Fibroblast of lung (primary cell): ENCODE measurements at regions not wholly inside any gene's neighbourhood (a gene's known extent, or its start where the extent isn't known, plus 50 kb on each side); places are given as distances from the start of the nearest gene placed in this dataset.

Experiments
- DNase-seq, 2 donors: peaks; one replicate each; pipeline versions ENCODE4 v3.0.0 to v3.0.0-alpha.2; 2010; ENCODE audit warnings: low read depth in 2 of 2
- H2AFZ ChIP-seq: 2 replicates; pipeline ENCODE4 v1.5.1; 2012; ENCODE audit warnings: low read length, control low read depth, inconsistent platforms
- H3K27ac ChIP-seq: 2 replicates; pipeline ENCODE4 v1.5.1; 2011; ENCODE audit warnings: low read length, control low read depth; ENCODE audit not compliant: insufficient read depth
- H3K27me3 ChIP-seq: 2 replicates; pipeline ENCODE4 v1.5.1; 2011; ENCODE audit warnings: mild to moderate bottlenecking, low read length; ENCODE audit not compliant: control insufficient read depth, insufficient read depth
- H3K36me3 ChIP-seq: 2 replicates; pipeline ENCODE4 v1.5.1; 2011; ENCODE audit warnings: low read length; ENCODE audit not compliant: control insufficient read depth, insufficient read depth
- H3K4me1 ChIP-seq: 2 replicates; pipeline ENCODE4 v1.5.1; 2011; ENCODE audit warnings: low read length; ENCODE audit not compliant: control insufficient read depth, insufficient read depth; ENCODE audit errors: extremely low read depth
- H3K4me2 ChIP-seq: 2 replicates; pipeline ENCODE4 v1.5.1; 2011; ENCODE audit warnings: low read length, control low read depth; ENCODE audit not compliant: insufficient read depth; ENCODE audit errors: extremely low read depth
- H3K4me3 ChIP-seq, 4 experiments: fragments of 200-600 bp in 1 of 4; sonication (generic) in 1 of 4; replicated peaks in 1 of 4; 2 replicates each; pipeline ENCODE4 v1.5.1; 2011 to 2016; ENCODE audit warnings: low read length in 4 of 4, low read depth in 3 of 4, mild to moderate bottlenecking in 3 of 4, control low read depth in 2 of 4, inconsistent platforms in 1 of 4, mixed read lengths in 1 of 4; ENCODE audit not compliant: insufficient read depth in 1 of 4; ENCODE audit errors: control extremely low read depth in 1 of 4
- H3K79me2 ChIP-seq: 2 replicates; pipeline ENCODE4 v1.5.1; 2012; ENCODE audit warnings: mild to moderate bottlenecking, low read length, inconsistent platforms; ENCODE audit not compliant: control insufficient read depth, insufficient read depth
- H3K9ac ChIP-seq: 2 replicates; pipeline ENCODE4 v1.5.1; 2011; ENCODE audit warnings: mild to moderate bottlenecking, low read length, control low read depth; ENCODE audit not compliant: insufficient read depth
- H3K9me3 ChIP-seq: 2 replicates; pipeline ENCODE4 v1.5.1; 2012; ENCODE audit warnings: low read depth, low read length; ENCODE audit not compliant: control insufficient read depth, insufficient read depth
- H4K20me1 ChIP-seq: 2 replicates; pipeline ENCODE4 v1.5.1; 2011; ENCODE audit warnings: low read length; ENCODE audit not compliant: control insufficient read depth, insufficient read depth; ENCODE audit errors: extremely low read depth
- CTCF ChIP-seq, 2 donors: IDR thresholded peaks in 1 of 2; conservative IDR thresholded peaks in 1 of 2; 1 replicate in 1 of 2; 2 replicates in 1 of 2; pipeline ENCODE4 v1.5.1; 2011 to 2012; ENCODE audit warnings: low read length in 2 of 2, control low read depth in 1 of 2, inconsistent platforms in 1 of 2, low read depth in 1 of 2, mild to moderate bottlenecking in 1 of 2
- EZH2 ChIP-seq: IDR thresholded peaks from 2 replicates; pipeline ENCODE4 v1.5.1; 2012; ENCODE audit warnings: low read length, control low read depth, mild to moderate bottlenecking; ENCODE audit errors: missing control alignments

DNA sequence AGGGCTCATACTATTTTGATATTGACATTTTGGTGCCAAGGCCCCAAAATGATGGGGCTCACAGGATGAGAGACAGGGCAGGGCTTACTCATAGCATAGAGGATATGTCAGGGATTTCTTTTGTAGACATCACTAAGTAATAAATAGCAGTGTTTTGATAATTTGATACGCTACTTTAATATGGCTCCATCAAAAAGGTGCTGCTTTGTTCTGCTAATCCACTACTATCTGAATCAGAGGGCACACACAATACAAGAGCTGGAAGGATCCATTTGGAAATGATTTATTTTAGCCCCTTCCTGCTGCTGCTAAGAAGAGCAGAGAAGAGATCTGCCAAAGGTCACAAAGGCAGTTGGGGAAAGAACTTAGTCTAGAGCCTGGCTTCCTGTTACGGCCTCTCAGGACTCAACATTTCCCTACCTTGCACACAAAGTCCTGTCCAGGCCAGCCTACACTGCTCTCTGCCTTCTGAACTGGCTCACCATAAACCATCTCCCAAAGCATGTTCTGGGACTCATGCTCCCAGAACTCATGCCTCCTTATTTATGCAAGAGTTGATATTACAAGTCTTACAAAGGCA lies 261.3 kb upstream of the ARHGAP20 start:
- H3K9me3 ChIP-seq, result no peaks in the 10 kb centered on the region
- H3K27ac ChIP-seq, result no peak overlapping the region
- no peaks in the 10 kb centered on the region for H3K79me2 ChIP-seq
- H3K36me3 ChIP-seq, result no peaks in the 10 kb centered on the region
- H3K4me3 ChIP-seq, result no peak overlapping the region
- no peaks in the 10 kb centered on the region for H3K27me3 ChIP-seq
- H3K4me1 ChIP-seq, result peaks cover 6% of the 10 kb centered on the region
- H2AFZ ChIP-seq, result no peak overlapping the region
- no peak overlapping the region for H3K4me2 ChIP-seq
- no peaks in the 10 kb centered on the region for H4K20me1 ChIP-seq
- TF ChIP-seq CTCF (conservative IDR thresholded peaks at IDR 0.05 in 1 of 2, IDR thresholded peaks at IDR 0.05 in 1 of 2; ENCODE audit: low read depth in 1 of 2, low read length in 2 of 2) (no peak), EZH2 (no peak)
- DNase-seq, result no peak
- H3K9ac ChIP-seq, result no peak overlapping the region

DNA sequence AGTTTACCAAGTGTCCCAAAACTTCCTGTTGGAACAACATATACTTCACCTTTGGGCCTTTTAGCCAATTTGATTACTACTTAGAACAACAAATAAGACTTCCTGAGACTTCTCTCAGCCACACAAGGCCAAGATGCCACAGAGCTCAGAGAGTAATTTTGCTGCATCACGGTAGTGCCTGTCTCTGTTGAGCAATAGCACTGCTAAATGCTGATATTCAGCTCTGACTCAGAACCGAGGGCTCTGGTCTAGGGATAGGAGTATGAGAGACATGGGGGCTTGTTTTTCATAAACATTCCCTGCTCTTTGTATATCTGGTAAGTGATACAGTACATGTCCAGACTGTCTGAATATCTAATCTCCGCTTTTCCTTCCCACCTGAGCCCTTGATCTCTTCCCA lies 260.4 kb upstream of the ARHGAP20 start:
- TF ChIP-seq EZH2, result no peak
- no peak for TF ChIP-seq CTCF (conservative IDR thresholded peaks at IDR 0.05 in 1 of 2, IDR thresholded peaks at IDR 0.05 in 1 of 2; ENCODE audit: low read depth in 1 of 2, low read length in 2 of 2)
- no peak overlapping the region for H3K4me3 ChIP-seq
- no peaks in the 10 kb centered on the region for H4K20me1 ChIP-seq
- no peak overlapping the region for H3K9ac ChIP-seq
- no peaks in the 10 kb centered on the region for H3K36me3 ChIP-seq
- no peaks in the 10 kb centered on the region for H3K9me3 ChIP-seq
- no peaks in the 10 kb centered on the region for H3K79me2 ChIP-seq
- DNase-seq, result peak; percentile 85 to 89
- no peaks in the 10 kb centered on the region for H3K27me3 ChIP-seq
- H3K4me1 ChIP-seq, result peaks cover 6% of the 10 kb centered on the region
- no peak overlapping the region for H3K4me2 ChIP-seq
- H2AFZ ChIP-seq, result no peak overlapping the region
- peak overlapping the region; percentile 13 for H3K27ac ChIP-seq

DNA sequence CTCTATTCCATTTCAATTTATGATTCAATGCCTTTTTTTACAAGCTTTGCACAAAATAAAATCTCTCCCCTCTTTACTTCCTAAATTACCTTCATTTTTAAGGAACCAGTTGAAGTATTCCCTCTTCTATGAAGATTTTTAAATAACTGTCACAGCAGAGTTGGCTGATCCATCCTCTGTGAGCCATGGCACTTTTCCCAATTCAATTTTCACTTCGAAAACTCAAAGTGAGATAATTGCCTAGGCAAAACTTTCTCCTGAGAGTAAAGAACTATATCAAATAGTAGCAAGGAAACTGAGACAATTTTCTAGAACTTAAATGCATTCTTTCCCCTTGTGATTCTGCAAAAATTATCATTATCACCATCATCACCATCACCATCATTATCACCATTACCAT lies 259.9 kb upstream of the ARHGAP20 start:
- Histone ChIP-seq H2AFZ (no peak overlapping the region), H3K9me3 (no peaks in the 10 kb centered on the region), H3K27ac (peak overlapping the region; percentile 13), H3K9ac (no peak overlapping the region), H3K4me3 (no peak overlapping the region), H3K4me2 (no peak overlapping the region), H4K20me1 (no peaks in the 10 kb centered on the region), H3K36me3 (no peaks in the 10 kb centered on the region), H3K4me1 (peaks cover 6% of the 10 kb centered on the region), H3K27me3 (no peaks in the 10 kb centered on the region), H3K79me2 (no peaks in the 10 kb centered on the region)
- no peak for TF ChIP-seq CTCF (conservative IDR thresholded peaks at IDR 0.05 in 1 of 2, IDR thresholded peaks at IDR 0.05 in 1 of 2; ENCODE audit: low read depth in 1 of 2, low read length in 2 of 2)
- no peak for TF ChIP-seq EZH2
- no peak for DNase-seq
